GM18907 (cell line): ENCODE measurements at regions not wholly inside any gene's neighbourhood (a gene's known extent, or its start where the extent isn't known, plus 50 kb on each side); places are given as distances from the start of the nearest gene placed in this dataset.
"Not testable (repeated sequence)": the region's sequence is repeated elsewhere in the genome, so short reads cannot be mapped to it uniquely, and the experiment has no call there.

Source experiments
- ATAC-seq: cut with Tn5 transposase; IDR thresholded peaks from one replicate; pipeline ENCODE4 v1.9.1; 2021; ENCODE audit warnings: mild to moderate bottlenecking, moderate library complexity; ENCODE audit not compliant: unreplicated experiment

GRCh38 chr14:24744641-24745040 lies 110.7 kb upstream of the GZMB start:
- ATAC-seq, result no peak

DNA sequence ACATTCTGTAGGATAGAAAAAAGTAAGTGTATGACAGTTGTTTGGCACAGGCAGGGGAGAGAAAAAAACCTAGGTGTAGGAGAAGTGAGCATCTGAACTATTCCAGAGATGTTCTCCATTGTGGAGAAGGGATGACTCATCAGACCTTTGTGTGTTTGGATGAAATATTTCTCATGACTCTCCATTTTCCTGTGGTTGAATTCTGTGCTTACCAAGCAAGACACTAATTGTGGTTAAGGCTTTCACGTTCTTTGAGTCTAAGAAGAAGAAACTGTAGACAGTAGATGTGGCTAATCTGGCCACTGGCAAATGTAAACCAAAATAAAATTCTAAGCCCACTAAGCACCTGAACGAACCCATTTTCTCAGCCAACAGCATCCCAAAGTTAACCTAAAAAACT lies 107.9 kb upstream of the GZMB start:
- ATAC-seq, result no peak

- ATAC-seq, result no peak
These were observed 102.1 kb upstream of the GZMB start for GRCh38 chr14:24735984-24736630.

GRCh38 chr14:24734917-24735500 lies 101.0 kb upstream of the GZMB start:
- ATAC-seq, result no peak

- no peak for ATAC-seq
These were observed 92.5 kb upstream of the GZMB start for GRCh38 chr14:24726480-24726879.

- no peak for ATAC-seq
These were observed 91.3 kb upstream of the GZMB start for GRCh38 chr14:24725311-24725710.

- no peak for ATAC-seq
These were observed 87.8 kb upstream of the GZMB start for GRCh38 chr14:24721775-24722174.

DNA sequence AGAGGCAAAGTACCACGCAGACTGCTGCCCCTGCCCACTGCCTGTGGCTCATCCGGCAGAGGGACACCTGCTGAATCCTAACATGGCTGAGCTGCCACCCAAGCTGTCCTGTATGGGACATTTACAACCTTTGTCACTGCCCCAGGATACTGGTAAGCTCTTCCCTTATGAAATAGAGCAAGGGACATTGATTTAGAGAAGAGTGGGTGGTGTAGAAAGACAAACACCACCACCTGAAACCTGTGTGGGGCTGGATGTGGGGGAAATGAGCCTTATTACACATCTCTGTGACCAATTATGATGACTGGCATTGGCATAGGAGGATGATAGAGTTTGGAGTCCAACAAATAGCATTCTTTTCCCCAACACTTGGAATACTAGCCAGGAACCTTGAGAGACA lies 81.2 kb upstream of the GZMB start:
- ATAC-seq, result no peak

- ATAC-seq, result peak; percentile 77
These were observed 79.4 kb upstream of the GZMB start for GRCh38 chr14:24713404-24713803.

GRCh38 chr14:24712909-24713308 lies 78.9 kb upstream of the GZMB start:
- ATAC-seq, result peak; percentile 38

- ATAC-seq, result peak; percentile 49
These were observed 78.4 kb upstream of the GZMB start for GRCh38 chr14:24712374-24712773.

DNA sequence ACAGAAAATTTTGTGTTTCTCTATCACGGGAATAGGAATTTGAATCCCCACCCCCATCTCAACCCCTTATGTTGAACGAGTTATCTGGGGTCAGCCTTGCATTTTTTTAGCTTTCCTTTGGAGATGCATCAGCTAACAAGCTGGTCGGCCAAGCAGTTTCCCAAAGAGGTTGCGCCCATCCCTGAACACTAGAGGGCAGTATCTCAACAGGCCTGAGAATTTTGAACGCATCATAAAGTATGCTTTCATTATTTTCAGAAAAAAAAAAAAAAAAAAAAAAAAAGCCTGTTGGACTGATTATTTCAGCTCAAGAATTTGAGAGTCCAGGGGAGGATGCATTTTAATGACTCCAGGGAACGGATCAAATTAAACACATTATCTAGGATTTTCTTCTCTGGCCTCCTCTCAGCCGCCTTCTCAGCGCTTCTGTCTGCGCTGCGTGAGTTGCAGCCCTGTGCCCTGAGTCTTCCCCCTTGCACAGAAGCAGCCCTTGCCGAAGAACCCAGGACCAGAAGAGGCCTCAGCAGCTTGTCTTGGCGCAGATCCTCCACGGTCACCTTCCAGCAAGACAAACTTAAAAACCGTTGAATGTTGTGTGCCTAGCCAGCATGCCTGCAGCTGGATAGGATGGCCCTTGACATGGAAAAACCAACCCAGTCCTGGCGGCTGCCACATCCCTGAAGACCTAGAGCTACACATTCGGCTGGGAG lies 76.6 kb upstream of the GZMB start:
- peak; percentile 39 for ATAC-seq

DNA sequence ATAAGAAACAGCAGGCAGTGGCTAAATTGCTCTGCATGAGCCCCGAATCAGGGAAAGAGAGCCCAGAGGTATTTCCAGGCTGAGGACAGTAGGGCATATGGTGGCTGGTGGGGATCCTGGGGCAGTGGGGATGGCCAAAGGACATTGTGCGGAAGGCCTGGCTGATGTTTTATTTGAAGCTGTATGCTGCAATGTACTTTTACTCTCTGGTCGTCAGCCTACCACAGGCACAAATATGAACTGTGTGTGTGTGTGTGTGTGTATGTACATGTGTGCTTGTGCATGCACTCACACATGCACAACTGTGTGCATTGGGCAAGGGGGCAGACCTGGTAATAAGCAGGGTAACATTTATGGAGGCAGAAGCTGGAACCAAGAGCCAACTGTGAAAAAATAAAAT lies 74.7 kb upstream of the GZMB start:
- no peak for ATAC-seq

- ATAC-seq, result no peak
These were observed 72.4 kb upstream of the GZMB start for GRCh38 chr14:24706351-24706750.

GRCh38 chr14:24705840-24706239 lies 71.8 kb upstream of the GZMB start:
- peak; percentile 91 for ATAC-seq

DNA sequence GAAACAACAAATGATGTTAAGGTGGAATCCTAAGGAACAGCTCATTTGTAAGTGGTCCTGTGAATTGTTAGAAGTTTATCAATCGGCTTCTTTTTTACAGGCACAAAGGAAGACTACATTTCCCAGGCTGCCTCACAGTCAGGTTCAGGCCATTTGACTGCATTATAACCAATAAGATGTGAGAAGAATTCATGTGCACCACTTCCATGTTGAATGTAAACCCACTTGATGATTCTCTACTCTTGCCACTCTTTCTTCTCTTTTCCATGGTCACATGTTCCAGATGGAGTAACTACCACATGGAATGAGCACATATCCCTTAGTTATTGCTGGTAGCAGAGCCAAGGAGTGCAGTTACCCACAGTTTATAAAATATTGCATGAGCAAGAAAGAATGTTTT lies 67.1 kb upstream of the GZMB start:
- ATAC-seq, result no peak

DNA sequence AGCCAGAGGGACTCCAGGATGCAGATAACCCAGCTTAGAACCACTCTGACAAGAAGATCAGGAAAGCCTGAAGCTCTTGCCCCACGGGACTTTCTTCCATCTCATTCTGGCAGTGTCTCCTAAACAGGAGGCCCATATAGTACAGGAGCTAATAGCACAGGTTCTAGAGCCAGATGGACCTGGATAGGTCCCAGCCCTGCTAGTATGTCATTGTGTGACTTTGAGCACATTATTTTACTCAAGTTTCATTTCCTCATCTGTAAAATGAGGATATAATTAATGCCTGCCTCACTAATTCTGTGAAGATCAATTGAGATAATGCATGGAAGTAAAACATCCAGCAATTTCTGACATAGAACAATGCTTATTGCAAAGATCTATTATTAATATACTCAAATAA lies 66.5 kb upstream of the GZMB start:
- ATAC-seq, result no peak

- ATAC-seq, result peak; percentile 81
These were observed 65.1 kb upstream of the GZMB start for GRCh38 chr14:24699052-24699451.

DNA sequence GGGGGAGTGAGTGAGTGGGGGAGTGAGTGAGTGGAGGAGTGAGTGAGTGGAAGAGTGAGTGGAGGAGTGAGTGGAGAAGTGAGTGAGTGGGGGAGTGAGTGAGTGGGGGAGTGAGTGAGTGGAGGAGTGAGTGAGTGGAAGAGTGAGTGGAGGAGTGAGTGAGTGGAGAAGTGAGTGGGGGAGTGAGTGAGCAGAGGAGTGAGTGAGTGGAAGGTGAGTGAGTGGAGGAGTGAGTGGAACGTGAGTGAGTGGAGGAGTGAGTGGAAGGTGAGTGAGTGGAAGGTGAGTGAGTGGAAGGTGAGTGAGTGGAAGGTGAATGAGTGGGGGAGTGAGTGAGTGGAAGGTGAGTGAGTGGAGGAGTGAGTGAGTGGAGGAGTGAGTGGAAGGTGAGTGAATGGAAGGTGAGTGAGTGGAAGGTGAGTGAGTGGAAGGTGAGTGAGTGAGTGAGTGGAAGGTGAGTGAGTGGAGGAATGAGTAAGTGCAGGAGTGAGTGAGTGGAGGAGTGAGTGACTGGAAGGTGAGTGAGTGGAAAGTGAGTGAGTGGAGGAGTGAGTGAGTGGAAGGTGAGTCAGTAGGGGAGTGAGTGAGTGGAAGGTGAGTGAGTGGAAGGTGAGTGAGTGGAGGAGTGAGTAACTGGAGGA lies 62.4 kb upstream of the GZMB start:
- ATAC-seq, result not testable (repeated sequence)

- ATAC-seq, result peak; percentile 59
These were observed 61.6 kb upstream of the GZMB start for GRCh38 chr14:24695265-24696241.

- no peak for ATAC-seq
These were observed 60.7 kb upstream of the GZMB start for GRCh38 chr14:24694680-24695079.
